ENCODE measurements at regions not wholly inside any gene's neighbourhood (a gene's known extent, or its start where the extent isn't known, plus 50 kb on each side); places are given as distances from the start of the nearest gene placed in this dataset.
"Not testable (repeated sequence)": the region's sequence is repeated elsewhere in the genome, so short reads cannot be mapped to it uniquely, and the experiment has no call there.

- TF ChIP-seq POLR2A, POLR2AphosphoS5 (IDR thresholded peaks at IDR 0.05): not testable (repeated sequence)
These were observed 148.1 kb upstream of the SMIM31 start for GRCh38 chr4:164605791-164606190.

All from breast epithelium (tissue), 3 donors.